AG04450 (cell line): ENCODE measurements at regions not wholly inside any gene's neighbourhood (a gene's known extent, or its start where the extent isn't known, plus 50 kb on each side); places are given as distances from the start of the nearest gene placed in this dataset.

Experiments
- CTCF ChIA-PET: fragments of 300-600, 350-600 bp; formaldehyde crosslinking; extraction: SDS; loops from one replicate; lab custom pipeline; 2022; ENCODE audit warnings: antibody characterized with exemption, inconsistent platforms; lab: Charles Lee
- POLR2A ChIA-PET: fragments of 350-600 bp; formaldehyde crosslinking; extraction: SDS; loops from one replicate; lab custom pipeline; 2021; ENCODE audit warnings: antibody characterized with exemption, inconsistent platforms; lab: Yijun Ruan, JAX
- DNase-seq: peaks from one replicate; pipeline ENCODE4 v3.0.0-alpha.2; 2011; ENCODE audit warnings: low read depth, low spot score
- H3K27ac ChIP-seq: one replicate; pipeline ENCODE4 v1.5.1; 2012; ENCODE audit warnings: low read depth, low read length, control low read depth
- H3K27me3 ChIP-seq: one replicate; pipeline ENCODE4 v1.6.0; 2012; ENCODE audit warnings: low read length; ENCODE audit not compliant: control insufficient read depth, insufficient read depth
- H3K4me3 ChIP-seq: 2 replicates; pipeline ENCODE4 v1.5.1; 2011; ENCODE audit warnings: mild to moderate bottlenecking, low read depth, low read length, control low read depth
- H3K9me3 ChIP-seq: 2 replicates; pipeline ENCODE4 v1.5.1; 2012; ENCODE audit warnings: low read length; ENCODE audit not compliant: control insufficient read depth, insufficient read depth
- CTCF ChIP-seq: IDR thresholded peaks from 2 replicates; pipeline ENCODE4 v1.5.1; 2011; ENCODE audit warnings: low read depth, low read length, control low read depth, inconsistent platforms

GRCh38 chr10:125219776-125220175 is 59.4 kb upstream of the CTBP2 start:
- ChIA-PET CTCF (no interaction called here), POLR2A (no interaction called here)
- DNase-seq: no peak
- no peak overlapping the region for H3K27ac ChIP-seq
- TF ChIP-seq CTCF: no peak
- no peak overlapping the region for H3K4me3 ChIP-seq
- H3K9me3 ChIP-seq: no peaks in the 10 kb centered on the region
- peaks cover 19% of the 10 kb centered on the region for H3K27me3 ChIP-seq

GRCh38 chr10:125218967-125219366 is 58.6 kb upstream of the CTBP2 start:
- Histone ChIP-seq H3K9me3 (no peaks in the 10 kb centered on the region), H3K27ac (no peak overlapping the region), H3K27me3 (peaks cover 19% of the 10 kb centered on the region), H3K4me3 (no peak overlapping the region)
- TF ChIP-seq CTCF: no peak
- no peak for DNase-seq
- ChIA-PET POLR2A (no interaction called here), CTCF (no interaction called here)

- no peak for DNase-seq
- 0 out of 2 replicates have a peak, but pooled peaks have one; percentile 4 for TF ChIP-seq CTCF
- POLR2A ChIA-PET: no interaction called here
- H3K27ac ChIP-seq: no peak overlapping the region
- H3K4me3 ChIP-seq: no peak overlapping the region
- no peaks in the 10 kb centered on the region for H3K9me3 ChIP-seq
- CTCF ChIA-PET: no interaction called here
- peaks cover 18% of the 10 kb centered on the region for H3K27me3 ChIP-seq
Observed at GRCh38 chr10:125217990-125218675, 57.8 kb upstream of the CTBP2 start.

- H3K27me3 ChIP-seq: peaks cover 11% of the 10 kb centered on the region
- TF ChIP-seq CTCF: no peak
- POLR2A ChIA-PET: no interaction called here
Observed at GRCh38 chr10:125216861-125217260, 56.5 kb upstream of the CTBP2 start.

GRCh38 chr10:125216309-125216708 is 55.9 kb upstream of the CTBP2 start:
- ChIA-PET POLR2A (no interaction called here), CTCF (no interaction called here)
- no peak overlapping the region for H3K27ac ChIP-seq
- H3K9me3 ChIP-seq: no peaks in the 10 kb centered on the region
- H3K4me3 ChIP-seq: no peak overlapping the region
- H3K27me3 ChIP-seq: peaks cover 6% of the 10 kb centered on the region
- no peak for TF ChIP-seq CTCF
- DNase-seq: no peak

More at GRCh38 chr10:125216861-125217260, 56.5 kb upstream of the CTBP2 start:
- H3K9me3 ChIP-seq: no peaks in the 10 kb centered on the region
- DNase-seq: no peak
- no peak overlapping the region for H3K4me3 ChIP-seq
- CTCF ChIA-PET: no interaction called here
- H3K27ac ChIP-seq: no peak overlapping the region
